ENCODE measurements at regions not wholly inside any gene's neighbourhood (a gene's known extent, or its start where the extent isn't known, plus 50 kb on each side); places are given as distances from the start of the nearest gene placed in this dataset.

DNA sequence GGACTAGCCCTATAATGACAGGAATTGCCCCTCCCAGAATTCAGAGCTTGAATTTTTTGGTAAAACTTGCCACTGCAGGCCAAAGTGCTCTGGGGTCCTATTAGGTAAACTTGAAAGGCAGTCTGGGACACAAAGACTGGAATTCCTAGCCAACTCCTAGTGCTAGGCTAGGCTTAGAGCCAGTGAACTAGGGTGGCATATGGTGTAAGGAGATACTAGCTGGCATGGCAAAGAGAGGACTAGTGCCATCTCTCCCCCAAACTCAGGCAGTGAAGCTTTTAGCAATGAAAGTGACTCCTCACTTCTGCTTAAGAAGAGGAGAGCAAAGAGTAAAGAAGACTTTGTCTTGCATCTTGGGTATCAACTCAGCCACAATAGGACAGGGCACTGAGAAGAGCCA lies 410.5 kb upstream of the CNTNAP5 start:
- TF ChIP-seq CTCF (IDR thresholded peaks at IDR 0.05), result no peak
- TF ChIP-seq POLR2A (IDR thresholded peaks at IDR 0.05), result no peak
